Endometrium (tissue), 2 donors: ENCODE measurements at regions not wholly inside any gene's neighbourhood (a gene's known extent, or its start where the extent isn't known, plus 50 kb on each side); places are given as distances from the start of the nearest gene placed in this dataset.

Source experiments
- FAIRE-seq: peaks from 2 replicates; lab custom pipeline; 2012; peaks lifted over from hg19 to GRCh38; lab: Jason Lieb, UNC
- donor health status: control.
- donor health status: control.

GRCh38 chr11:130715085-130715876, 201.0 kb downstream of the SNX19 start:
- FAIRE-seq = no peak

DNA sequence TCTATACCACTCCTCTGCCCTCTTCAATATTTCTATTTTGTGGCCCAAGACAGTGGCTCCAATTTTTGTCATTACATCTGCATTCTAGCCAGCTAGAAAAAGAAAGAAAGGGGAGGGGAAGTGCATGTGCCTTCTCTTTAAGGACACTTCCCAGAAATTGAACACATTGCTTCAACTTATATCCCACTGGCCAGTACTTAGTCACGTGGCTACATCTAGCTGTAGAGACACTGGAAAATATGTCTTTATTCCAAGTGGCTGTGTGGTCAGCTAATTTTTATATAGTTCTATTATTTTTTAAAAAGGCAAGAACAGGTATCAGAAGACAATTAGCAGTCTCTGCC, 200.4 kb downstream of the SNX19 start:
- FAIRE-seq = no peak

- no peak for FAIRE-seq
Measured at GRCh38 chr11:130718120-130718519, 198.2 kb downstream of the SNX19 start.

DNA sequence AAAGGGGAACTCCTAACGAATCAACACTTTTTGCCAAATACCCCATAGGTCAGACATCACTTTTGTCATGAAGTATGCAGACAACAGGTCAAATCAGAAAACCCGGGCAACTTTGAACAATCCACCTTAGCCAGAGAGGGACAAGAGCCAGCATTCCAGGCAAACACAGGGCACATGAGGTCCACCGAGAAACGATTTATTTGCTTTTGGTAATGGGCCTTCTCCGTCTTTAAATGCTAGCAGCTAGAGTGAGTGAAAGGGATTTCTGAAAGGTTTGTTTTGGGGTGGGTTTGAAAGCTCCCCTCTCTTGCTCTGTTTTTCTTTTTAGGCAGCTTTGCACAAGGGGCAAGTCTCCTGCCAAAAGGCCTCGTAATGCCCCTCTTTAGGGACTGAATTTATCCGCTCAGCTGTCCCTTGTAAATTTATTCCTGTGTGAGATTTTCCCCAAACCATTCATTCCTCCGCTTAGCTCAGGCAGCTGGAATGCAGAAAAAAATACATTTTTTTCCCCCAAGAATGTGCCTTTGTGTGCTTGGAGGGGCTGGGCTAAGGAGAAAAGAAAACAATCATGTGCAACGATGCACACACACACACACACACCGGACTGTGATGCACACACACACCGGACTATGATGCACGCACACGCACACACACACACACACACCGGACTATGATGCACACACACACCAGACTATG, 196.9 kb downstream of the SNX19 start:
- FAIRE-seq = no peak

GRCh38 chr11:130720232-130721022, 195.9 kb downstream of the SNX19 start:
- FAIRE-seq = no peak

DNA sequence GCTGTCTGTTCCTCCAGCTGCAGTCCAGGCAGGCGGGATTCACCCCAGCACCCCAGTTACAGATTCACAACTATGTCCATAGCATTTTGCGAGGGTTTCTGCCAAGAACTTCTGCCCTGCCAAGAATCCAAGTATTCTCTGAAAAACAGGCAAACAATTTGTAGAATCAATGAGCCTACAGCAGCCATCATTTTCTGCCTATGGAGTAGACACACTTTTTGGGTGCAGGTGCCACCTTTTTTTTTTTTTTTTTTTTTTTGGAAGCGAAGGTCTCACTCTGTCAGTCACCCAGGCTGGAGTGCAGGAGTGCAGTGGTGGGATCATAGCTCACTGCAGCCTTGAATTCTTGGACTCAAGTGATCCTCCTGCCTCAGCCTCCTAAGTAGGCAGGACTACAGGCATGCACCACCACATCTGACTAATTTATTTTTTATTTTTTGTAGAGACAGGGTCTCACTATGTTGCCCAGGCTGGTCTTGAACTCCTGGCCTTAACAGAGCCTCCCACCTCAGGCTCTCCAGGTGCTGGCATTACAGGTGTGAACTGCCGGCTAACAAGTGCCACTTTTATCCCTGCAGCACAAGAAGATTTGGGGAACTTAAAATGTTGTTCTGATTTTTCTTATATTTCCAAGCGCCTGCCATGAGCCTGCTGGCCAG, 195.1 kb downstream of the SNX19 start:
- no peak for FAIRE-seq

- FAIRE-seq = no peak
Measured at GRCh38 chr11:130721736-130722135, 194.5 kb downstream of the SNX19 start.

DNA sequence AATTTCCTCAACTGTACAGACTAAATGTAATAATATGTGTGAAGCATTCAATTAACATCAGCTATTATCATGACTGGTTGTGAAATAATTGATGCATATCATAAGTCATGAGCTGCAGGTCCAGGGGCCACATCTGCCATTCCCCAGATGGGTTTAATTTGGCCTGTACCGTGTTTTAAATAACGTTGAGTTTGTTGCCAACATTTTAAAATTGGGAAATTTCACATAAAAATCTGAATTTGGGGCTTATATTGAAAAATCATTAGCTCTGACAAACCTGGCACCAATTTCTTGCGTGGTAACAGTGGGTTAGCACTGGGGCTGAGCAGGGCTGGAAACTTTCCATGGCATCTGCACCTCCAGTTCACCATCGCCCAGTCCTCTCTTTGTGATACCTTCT, 193.9 kb downstream of the SNX19 start:
- no peak for FAIRE-seq

DNA sequence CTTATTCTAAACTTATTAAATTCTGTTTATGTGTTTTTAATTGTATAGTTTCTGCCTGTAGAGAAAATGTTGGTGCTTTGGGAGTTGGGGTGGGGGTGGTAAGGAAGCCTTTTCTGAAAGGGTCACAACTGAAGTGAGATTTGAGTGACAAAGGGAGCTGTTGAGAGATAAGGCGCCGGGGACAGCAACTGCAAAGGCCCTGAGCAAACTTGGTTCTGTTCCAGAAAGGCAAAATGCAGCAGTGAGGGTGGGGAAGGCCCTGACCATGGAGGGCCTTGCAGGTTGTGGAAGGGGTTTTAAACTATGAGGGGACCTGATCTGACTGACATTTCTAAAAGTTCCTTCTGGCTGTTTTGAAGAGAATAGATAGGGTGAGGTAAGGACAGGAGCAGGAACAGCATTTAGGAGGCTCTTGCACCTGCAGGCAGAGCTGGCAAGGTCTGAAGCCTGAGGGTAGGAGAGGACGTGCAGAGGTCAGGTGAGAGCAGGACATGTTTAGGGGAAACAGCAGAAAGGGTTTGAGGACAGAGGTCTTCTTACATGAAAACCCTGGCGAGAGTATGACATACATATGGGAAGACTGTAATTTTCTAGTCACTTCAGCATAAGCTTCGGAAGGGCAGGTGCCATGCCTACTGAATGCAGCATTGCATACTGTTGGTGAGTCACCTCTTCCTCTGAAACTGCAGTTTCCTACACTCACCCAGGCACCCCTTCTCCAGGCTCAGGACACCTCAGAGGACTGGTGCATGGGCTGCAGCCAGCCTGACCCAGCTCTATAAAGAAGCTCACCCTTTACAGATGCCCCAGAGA, 190.7 kb downstream of the SNX19 start:
- no peak for FAIRE-seq

DNA sequence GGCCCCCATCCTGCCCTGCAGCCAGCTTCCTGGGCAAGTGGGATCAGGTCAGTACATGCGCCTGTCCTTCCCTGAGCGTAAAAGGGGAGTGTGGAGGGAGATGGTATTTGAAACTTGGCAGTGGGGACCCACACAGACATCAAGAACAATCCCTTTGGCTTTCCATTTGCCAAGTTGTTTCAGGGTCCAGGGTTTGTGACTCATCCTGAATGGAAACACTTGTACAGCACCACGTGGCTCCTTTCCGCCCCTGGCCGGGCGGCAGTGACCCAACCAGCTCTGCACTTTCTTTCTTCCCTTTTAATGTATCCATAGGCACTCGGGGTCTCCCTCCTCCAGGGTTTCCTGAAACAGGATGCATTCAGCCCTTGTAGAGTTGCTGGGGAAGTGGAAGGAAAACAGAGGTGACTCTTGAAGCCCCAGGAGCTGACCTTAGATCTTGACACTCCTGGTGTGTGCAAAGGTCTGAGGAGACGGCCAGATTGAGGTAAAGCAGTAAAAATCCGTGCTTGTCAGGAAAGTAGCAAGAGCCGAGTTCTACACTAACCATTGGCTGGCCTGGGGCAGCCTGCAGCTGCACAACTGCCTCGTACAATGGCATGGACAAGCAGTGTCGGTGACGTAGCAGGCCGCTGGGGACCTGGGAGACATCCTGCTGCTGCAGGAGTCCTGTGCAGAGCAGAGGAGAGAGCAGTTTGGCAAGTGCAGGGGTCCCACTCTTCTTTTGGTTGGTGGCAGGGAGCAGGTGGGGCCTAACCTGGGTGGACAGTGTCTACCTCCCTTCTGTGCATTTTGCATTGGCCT, 189.8 kb downstream of the SNX19 start:
- no peak for FAIRE-seq

GRCh38 chr11:130727157-130728119, 188.8 kb downstream of the SNX19 start:
- no peak for FAIRE-seq

- FAIRE-seq = no peak
Measured at GRCh38 chr11:130728185-130729180, 187.8 kb downstream of the SNX19 start.

DNA sequence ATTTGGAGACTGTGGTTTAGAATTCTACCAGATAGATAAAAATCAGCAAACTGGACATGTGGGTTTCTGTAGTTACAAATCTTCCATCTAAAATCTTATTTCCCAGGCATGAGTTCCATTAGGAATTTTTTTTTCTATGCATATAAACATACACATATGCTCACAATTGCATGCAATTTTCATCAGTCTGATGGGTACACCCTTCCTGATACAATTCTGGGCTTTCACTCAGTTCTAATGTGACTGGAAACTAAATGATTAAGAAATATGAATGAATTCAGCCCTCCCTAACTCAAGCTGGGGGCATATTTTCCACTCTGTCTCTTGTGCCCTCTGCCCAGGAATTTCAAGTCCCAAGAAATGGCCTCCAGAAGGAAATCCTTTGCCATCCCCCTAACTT, 187.1 kb downstream of the SNX19 start:
- FAIRE-seq = no peak

- no peak for FAIRE-seq
Measured at GRCh38 chr11:130729678-130730300, 186.5 kb downstream of the SNX19 start.

DNA sequence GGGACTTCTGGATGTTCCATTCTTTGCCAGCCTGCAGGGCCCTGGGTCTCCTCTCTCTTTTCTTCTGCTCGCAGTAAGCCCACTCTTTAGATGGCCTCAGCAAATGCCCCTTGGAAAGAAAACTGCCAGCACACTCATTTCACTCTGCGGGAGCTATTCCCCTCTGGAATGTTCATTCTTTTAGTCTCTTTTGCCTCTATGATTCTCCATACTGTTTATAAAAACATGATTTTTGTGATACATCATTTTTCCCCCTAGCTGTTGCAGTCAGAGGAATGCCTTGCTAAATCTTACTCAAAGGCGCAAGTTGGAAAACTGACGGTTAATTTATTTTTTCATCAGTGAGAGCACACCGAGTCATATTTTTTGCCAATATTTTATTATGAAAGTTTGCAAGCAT, 184.9 kb downstream of the SNX19 start:
- FAIRE-seq = no peak

- FAIRE-seq = no peak
Measured at GRCh38 chr11:130732476-130732875, 183.8 kb downstream of the SNX19 start.

DNA sequence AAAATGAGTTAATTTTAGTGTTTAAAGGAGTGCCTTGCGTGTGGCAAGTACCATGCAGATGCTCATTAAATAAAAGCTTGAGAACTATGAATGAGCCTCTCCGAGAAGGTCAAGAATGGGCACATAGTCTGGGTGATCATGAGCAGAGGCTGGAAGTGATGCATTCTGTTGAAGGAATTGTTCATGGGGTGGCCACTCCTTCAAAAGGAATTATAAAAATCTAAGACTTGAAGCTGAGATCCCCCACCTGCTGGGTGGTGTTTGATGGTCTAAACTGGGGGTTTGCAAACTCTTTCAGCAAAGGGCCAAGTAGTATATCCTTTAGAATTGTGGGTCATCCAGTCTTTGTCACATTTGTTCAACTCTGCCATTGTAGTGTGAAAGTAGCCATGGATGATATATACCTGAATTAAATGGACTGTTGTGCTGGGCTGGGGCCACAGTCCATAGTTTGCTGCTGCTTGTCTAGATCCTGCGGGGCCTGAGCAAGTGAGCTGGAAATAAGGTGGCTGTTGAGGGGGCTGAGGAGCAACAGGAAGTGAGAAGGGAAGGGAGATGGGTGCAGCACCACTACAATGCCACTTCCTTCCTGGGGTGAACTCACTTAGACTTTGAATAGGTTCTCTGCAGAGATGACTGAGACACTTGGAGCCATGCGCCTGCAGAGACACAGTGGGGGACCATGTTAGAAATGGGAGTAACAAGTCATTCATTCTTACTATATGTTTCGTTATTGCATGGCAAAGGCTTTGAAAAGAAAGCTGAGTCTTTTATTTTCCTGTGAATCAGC, 179.0 kb downstream of the SNX19 start:
- no peak for FAIRE-seq
